HG03571 (cell line): ENCODE measurements at regions not wholly inside any gene's neighbourhood (a gene's known extent, or its start where the extent isn't known, plus 50 kb on each side); places are given as distances from the start of the nearest gene placed in this dataset.

Experiments
- ATAC-seq: cut with Tn5 transposase; IDR thresholded peaks from one replicate; pipeline ENCODE4 v1.9.1; 2021; ENCODE audit not compliant: unreplicated experiment

DNA sequence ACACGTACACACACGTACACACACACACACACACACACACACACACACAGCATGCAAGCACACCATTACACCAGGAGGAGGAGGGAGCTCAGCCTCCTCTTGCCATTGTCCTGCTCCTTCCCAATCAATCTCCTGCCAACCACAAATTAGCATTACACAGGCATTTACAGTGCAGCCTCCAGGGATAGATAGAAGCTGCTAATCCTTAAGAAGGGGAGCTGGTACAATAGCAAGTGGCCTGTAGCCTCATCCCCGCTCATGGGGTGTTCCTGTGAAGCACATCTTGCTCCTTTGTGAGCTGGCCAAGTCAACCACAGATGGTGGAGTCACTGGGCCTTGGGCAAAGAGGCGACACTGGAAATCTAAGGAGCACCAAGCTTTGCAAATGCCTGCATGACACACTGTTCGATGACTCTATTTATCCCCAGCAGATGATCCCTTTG is 110.3 kb upstream of the PKDCC start:
- ATAC-seq = no peak

DNA sequence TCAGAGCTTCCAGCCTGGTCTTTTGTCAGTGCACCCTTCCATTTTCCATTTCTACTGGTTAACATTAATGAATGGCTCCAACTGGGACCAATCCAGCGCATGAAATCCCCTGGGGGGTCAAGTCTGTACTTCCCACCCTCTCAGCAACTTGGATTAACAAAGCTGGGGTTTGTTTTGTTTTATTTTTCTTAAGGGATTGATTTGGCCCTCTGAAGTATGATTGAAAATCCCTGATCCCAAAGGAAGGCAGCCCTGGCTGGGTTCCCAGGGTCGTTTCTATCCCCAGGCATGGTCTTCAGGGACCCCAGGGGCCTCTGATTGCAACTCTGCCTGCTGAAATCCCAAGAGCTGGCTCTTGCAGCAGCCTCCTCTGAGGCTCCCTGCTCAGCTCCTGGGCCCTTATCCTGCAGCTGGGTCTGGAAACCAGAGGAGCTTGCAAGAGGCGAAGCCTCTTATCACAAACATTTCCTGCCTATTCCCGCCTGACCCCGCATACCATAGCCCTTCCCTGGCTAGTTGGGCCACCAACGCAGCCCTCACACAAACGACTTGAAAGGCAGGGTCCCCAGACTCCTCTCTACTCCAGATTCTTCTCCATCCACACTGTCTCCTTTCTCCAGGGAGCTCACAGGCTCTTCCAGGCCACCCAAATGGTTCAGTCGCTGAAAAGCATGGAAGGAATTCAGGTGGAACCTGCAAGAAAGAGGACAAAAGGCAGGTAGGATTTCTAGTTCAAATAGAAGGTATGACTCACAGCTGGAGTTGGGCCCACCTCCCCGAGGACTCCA is 109.7 kb upstream of the PKDCC start:
- no peak for ATAC-seq

DNA sequence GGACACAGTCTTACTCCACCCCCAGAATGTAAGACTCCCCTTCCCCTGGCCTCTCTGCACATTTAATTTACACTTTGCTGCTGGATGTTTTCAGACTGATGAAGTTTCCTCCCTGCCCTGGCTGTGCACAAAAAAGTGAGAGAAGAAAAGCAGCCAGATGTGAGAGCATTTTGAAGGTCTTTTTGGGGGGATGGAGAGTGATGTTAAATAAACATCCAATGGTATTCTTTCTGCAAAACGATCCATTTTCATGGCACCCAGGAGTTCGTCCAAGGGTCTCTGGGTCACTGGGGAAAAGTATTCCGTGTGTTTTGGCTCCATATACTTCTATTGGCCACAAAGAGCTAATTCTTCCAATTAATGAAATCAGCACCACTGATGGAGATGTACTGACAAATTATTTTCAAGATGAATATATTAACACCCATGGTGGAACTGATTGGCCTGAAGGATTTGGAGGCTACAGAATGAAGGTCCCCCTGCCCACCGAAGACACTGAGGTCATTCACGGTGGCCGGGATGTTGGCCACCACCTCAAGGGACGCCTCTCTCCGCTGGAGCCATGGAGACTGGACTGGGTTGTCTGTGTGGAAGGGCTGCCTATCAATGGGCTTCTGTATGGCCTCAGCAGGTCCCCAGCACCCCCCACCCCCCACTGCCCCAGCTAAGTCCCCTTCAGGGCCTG is 107.6 kb upstream of the PKDCC start:
- ATAC-seq = no peak

DNA sequence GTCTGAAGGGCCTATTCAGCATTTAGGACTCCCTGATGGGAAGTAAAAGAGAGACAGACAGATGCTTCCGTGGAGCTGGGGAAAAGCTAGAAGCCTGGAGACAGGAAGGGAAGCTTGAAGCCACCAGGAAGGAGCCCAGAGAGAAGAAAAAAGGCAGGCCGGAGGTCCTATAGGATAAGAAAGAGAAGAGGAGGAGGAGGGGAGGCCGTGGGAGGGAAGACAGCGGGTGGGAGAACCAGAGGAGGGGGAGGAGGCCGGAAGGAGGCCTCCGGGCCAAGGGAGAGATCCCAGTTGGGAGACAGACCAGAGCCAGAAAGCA is 107.1 kb upstream of the PKDCC start:
- no peak for ATAC-seq

DNA sequence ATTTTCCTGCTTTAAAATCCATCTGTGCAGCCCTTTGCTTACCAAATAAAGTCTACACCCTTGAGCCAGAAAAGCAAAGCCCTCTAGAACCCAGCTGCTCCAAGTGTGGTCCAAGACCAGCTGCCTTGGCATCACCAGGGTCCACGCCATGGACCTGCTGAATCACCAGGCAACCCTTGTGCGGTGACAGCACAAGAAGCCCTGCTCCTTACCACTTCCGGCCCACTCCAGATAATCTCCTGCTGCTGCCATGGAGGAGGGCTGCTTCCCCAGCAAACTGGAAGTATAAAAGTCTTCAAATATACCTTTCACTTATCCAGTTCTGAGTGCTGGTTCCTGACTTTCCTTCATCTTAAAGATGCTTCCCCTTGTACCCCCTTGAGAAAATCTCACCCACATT is 106.0 kb upstream of the PKDCC start:
- ATAC-seq = no peak

DNA sequence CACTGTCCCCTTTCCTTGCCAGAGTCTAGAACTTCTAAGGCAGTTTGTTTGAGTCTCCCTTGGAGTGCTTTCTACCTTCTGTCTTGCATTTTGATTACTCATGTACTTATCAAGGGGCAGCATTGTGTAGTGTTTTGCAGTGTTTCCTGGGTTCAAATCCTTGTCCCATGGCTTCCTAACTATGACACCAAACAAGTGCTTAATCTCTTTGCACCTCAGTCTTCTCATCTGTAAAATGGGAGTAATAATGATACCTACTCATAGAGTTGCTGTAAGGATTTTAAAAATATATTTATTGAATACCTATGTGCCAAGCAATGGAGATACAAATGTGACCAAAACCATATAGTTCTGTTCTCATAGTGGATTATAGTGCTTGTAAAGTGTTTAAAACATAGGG is 105.5 kb upstream of the PKDCC start:
- ATAC-seq = no peak

DNA sequence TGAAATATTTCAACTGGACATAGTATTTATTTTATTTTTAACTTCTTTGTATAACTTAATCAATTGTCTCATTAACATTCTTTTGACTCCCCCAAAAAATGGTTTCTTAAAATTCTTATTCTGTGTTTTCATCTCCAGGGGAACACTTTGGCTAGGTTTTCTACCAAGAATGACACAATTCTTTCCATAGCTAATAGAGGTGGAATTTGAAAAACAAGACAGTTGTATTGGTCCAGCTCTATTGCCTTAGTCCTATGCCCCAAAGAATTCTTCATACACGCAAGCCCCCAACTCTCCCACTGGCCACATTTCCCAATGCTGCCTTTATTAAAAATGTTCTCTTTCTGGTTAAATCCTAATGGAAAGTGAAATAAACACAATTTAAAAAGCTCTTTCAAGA is 104.7 kb upstream of the PKDCC start:
- no peak for ATAC-seq

DNA sequence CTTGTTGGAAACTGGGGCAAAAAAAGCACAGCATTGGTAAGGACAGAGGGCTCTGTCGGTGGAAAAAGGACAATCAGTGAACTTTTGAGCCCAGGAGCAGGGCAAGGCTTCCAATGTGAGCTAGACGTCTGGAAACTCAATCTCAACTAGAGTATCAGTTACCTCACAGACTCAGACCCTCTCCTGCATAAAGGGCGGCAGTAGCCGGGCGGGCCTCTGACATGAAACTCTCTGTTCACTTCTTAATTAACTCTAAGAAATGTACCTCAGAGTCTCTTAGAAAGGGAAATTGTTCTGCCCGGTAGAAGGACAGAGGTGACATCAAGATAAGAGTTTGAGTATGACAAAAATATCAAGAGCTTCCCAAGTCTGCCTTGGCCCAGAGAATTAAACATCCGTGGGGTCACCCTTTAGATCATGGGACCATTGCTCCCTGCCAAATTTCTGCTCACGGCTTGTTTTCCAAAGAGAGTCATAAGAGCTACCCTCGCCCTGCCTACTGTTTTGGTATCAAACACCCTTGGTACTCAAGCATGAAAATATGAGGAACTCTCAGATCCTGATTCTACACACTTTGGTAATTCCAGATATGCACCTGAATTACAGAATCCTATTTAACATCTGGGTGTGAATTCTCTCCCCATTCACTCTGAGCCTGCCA is 103.5 kb upstream of the PKDCC start:
- no peak for ATAC-seq

DNA sequence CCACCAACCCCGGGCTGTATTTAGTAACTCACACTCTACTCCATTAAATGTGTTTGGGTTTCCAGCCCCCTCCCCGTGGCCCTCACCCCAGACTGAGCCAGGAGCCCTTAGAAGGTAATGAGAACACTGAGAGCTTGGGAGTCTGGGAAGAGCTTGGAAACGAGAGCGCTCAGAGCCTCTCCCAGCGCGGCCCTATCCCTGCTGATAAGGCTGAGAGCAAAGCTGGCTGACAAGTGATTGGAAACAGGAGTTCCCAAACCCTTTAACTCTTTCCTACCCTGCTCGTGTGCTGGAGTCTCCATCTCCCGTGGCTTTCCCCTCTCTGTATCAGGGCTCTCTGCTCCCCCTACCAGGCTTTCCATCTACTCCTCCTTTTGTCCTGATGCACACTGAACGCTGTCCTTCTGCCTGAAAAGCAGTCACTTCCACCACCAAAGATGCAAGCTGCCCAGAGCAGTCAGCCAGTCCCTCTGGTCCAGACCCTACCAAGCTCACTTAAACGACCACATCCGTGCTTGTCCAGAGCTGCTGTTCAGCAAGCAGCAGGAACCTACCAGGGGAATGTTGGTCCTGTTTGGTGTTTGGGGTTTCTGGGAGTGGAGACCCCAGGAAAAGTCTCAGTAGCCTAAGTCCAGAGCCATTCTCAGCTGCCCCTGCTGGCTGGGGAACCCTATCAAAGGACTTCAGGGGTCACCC is 100.0 kb upstream of the PKDCC start:
- ATAC-seq = no peak

DNA sequence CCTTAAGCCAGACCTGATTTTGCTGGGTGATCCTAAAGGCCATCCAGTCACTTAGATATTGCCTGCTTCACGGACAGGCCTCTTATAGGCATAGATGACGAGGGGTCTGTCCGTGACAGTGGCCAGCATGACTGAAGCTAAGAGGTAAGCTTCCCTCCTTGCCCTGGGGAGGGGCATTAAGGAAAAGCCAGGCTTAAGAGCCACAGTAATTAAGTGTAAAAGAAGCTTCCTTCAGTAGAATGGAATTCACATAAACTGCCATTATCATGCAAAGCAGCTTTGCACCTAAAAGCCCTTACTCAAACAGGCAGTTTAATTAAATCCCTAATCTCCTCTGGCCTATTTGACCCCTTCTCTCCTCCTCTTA is 99.4 kb upstream of the PKDCC start:
- ATAC-seq = no peak

DNA sequence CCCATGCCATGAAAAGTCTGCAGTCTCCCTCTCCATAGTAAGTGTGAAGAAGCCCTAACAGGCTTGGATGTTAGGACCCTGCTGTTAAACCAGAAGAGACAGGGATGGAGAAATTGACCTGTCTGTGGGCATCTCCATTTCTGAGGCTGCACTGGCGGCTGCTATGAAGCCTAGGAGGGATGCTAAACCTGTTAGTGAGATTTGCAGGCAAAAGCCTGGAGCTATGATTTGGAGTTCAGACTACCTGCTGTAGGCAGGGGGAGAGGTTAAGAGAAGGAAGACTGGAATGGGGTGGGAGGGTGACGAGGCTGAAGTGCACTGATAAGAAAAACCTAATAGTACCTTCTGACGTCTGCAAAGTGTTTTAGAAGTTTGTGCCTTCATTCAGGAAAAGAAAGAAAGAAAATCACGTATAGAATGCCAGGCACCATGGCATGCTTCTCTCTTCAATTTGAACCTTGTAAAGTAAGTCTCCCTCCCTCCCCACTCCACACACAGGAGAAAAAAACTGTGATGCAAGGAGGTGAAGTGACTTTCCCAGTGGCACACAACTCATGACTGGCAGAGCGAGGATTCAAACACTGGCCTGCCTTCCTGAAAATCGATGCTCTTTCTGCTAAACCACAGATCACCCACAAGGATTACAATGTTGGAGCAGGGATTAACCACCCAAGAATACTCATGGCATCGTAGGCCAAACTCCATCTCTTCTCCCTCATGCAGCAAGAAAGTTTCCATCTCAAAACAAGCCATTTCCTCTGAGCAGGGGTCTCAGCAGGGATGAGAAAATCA is 98.5 kb upstream of the PKDCC start:
- ATAC-seq = no peak

DNA sequence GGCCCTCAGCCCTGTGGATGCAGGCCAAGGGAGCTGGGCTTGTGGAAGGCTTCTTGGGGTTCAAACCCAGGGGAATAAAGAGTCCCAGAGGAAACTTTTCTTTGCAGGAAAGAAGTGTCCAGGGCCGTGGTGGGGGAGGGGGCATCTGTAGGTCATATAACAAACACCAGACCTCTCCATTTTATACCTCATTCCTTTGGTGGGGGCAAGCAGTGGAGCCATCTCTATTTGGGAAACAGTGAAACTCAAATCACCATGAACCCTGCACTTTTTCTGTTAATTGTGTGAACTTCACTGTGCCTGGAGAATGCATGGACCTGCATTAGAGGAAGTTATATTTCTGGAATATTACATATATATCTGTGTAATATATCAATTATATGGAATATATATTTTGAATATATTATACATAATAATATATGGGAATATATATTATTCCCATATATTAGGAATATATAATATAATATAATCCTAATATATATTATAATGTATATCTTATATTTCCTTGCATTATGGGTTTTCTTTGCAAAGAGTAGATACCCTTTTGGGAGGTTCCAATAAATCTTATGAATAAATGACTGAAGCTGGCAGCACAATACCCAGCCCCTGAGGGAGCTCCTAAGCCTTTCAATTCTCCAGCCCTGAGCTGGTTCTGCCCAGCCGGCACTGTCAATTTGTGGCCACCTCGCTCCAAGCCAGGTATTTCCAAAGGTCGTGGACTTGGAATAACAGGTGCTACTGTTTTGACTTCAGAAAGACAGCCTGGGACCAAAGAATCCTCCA is 97.7 kb upstream of the PKDCC start:
- ATAC-seq = no peak

DNA sequence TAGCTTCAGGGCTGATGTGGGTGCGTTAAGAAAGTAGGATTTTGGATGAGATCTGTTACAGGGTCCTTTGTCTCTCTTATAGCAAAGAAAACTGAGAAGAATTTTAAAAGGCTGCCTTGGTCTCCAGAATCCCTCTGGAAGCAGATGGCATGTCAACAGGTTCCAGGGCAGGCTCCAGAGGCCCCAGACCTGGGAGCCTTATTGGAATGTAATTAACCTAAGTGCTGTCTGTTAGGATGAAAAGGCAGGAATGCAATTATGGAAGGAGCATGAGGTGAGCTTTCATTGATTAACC is 97.2 kb upstream of the PKDCC start:
- ATAC-seq = no peak

DNA sequence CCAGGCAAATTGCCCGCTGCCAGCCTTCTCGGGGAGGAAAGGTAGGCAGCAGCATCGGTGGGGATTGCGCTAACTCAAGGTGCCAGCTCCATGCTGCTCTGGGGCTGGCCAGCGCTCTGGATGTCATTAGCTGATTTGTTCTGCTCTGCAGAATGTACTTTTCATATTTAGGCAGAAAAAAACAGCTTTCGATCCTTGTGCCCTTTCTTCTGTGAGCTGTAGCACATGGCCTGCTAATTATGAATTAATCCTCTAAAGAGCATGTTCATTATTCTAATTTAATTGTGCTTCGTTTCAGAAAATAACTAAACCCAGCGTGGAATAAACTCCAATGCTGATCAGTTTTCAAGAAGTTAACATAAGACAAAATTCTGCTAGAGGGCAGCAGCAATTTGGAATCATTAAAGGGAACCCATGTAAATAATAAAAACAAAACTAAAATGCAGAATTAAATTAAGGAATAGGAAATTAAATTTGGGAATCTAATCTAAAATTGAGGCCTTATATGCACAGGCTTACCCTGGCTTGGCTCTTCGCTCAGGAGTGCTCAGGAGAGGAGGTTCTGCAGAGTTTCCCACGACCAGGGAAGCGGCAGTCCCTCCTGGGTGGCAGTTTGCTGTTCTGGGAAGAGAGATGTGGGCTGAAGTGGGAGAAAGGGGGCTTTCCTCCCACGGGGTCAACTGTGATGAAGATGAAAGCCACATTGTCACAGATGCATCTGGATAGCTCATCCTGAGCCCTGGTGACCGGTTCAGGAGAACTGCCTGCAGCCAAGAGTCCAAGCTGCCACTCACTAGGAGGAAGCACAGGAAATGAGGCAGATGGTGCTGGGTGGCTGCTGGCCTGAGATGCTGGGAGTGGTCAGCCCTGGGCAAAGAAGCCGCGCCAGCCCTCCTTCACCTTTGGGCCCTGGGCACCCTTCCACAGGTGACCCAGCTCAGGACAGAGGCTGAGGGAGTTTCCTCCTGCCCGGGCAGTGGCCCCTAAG is 93.2 kb upstream of the PKDCC start:
- ATAC-seq = no peak

DNA sequence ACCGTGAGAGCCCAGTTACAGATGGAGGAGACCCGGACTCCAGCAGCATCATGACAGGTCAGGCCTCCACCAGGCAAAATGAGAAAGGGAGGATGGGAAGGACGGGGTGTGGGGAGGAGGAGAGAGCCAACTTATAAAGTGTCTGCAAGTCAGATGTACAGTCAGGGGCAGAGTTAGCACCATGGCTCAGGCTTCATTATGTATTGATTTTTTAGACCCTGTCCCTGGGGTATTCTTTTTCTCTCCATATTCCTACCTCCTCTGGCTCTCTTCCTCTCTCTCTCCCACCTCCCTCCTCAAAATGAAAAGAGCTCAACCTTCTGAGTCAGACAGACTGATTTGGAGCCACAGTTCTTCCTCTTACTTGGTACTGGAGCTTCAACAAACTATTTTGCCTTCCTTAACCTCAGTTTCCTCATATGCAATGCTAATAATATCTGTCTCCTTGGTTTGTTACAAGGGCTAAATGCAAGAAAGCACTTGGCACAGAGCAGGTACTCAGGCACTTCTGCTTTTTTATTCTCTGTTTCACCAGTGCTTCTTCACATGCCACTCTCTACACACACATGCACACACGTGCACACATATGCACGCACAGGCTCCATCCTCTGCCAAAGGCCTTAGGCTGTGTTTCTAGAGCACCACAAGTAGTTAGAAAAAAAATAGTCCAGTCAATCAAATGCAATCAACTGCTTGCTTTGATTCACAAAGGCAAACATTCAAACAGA is 92.3 kb upstream of the PKDCC start:
- ATAC-seq = no peak

DNA sequence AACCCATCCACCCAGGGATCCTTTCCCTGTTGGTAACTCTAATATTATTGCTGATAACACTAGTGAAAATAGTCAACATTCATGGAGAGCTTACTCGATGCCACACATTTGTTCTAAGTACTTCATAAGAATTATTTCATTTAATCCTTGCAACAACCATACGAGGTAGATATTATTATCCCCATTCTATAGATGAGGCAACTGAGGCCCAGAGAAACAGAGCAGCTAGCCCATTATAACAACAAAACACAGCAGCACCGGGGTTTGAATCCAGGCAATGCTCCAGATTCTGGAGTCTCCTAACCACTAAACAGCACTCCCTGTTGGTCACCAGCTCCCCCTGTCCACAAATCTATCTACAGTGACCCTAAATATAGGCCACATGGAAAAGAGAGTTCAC is 90.4 kb upstream of the PKDCC start:
- ATAC-seq = no peak

DNA sequence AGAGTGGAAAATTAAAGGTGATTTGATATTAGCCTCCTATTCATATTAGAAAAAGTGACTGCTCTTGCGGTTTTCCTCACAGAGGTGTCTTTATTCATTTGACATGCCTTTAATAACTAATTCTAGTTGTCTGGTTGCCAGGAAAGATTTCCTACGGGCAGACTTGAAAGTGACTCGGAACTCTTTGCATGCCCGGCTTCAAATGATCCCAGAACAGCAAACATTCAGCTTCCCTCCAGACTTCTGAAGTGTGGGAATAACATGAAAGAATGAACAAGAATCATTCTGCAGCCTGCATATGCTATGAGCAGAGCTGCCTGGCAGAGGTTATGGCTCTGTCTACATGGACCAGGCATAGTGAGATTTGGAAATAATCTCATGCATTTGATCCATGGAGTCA is 89.6 kb upstream of the PKDCC start:
- ATAC-seq = no peak

DNA sequence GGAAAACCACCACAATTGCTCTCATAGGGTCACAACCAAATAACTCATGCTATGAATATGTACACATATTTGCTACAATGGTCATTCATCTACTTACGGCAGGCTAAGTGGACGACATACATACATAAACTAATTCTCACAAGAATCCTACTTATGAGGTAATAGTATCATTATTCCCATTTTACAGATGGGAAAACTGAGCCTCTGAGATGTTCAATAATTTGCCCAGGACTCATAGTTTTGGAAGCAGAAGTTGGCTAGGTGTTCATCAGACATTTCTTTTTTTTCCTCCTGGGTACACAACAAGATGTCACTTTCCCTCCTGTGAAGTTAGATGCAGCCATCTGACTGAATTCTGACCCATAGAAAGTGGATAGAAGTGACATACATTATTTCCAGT is 89.0 kb upstream of the PKDCC start:
- no peak for ATAC-seq

DNA sequence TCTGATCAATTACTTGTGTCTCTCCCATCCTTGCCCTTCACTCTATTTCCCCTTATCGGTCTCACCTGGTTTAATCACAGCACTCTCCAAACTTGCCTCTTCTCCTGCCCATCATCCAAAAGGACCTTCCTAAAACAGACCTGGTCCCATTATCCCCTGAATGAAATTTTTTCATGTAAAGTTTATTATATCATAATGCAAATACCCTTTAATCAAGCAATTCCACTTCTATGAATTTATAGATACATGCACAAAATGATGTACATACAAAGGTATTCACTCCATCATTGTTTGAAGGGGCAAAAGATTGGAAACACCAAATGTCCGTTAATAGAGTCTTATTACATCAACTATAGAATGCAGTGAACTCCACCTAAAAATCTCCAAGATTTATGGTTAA is 88.1 kb upstream of the PKDCC start:
- no peak for ATAC-seq
